ENCODE measurements at regions not wholly inside any gene's neighbourhood (a gene's known extent, or its start where the extent isn't known, plus 50 kb on each side); places are given as distances from the start of the nearest gene placed in this dataset.

GRCh38 chr4:126733301-126733700 lies 899.5 kb upstream of the INTU start:
- TF ChIP-seq CTCF (IDR thresholded peaks at IDR 0.05) (no peak), ZFX (IDR thresholded peaks at IDR 0.05; ENCODE audit: borderline replicate concordance) (no peak)

Data from 22Rv1 (cell line).